ENCODE measurements at regions not wholly inside any gene's neighbourhood (a gene's known extent, or its start where the extent isn't known, plus 50 kb on each side); places are given as distances from the start of the nearest gene placed in this dataset.

- TF ChIP-seq EZH2 (IDR thresholded peaks at IDR 0.05; ENCODE audit: insufficient read depth, poor library complexity, severe bottlenecking): no peak
- TF ChIP-seq EZH2phosphoT487 (IDR thresholded peaks at IDR 0.05; ENCODE audit: insufficient read depth, low read depth): no peak
Observed at GRCh38 chr5:56664025-56664424, 151.3 kb upstream of the MAP3K1 start.

All from GM23248 (cell line).